Smooth muscle cell of the brain vasculature (primary cell): ENCODE measurements at regions not wholly inside any gene's neighbourhood (a gene's known extent, or its start where the extent isn't known, plus 50 kb on each side); places are given as distances from the start of the nearest gene placed in this dataset.
"Not testable (repeated sequence)": the region's sequence is repeated elsewhere in the genome, so short reads cannot be mapped to it uniquely, and the experiment has no call there.

Experiments used
- DNase-seq: peaks from one replicate; pipeline ENCODE4 v3.0.0-alpha.2; 2012; ENCODE audit warnings: low read depth, low spot score

- DNase-seq: no peak
Measured at GRCh38 chr4:115489279-115489678, 375.9 kb upstream of the NDST4 start.

GRCh38 chr4:115485402-115485801 lies 372.0 kb upstream of the NDST4 start:
- no peak for DNase-seq

- no peak for DNase-seq
Measured at GRCh38 chr4:115484479-115484878, 371.1 kb upstream of the NDST4 start.

GRCh38 chr4:115470763-115471162 lies 357.3 kb upstream of the NDST4 start:
- no peak for DNase-seq

- not testable (repeated sequence) for DNase-seq
Measured at GRCh38 chr4:115459301-115459700, 345.9 kb upstream of the NDST4 start.

GRCh38 chr4:115456231-115456630 lies 342.8 kb upstream of the NDST4 start:
- no peak for DNase-seq

- no peak for DNase-seq
Measured at GRCh38 chr4:115454228-115454627, 340.8 kb upstream of the NDST4 start.

- DNase-seq: no peak
Measured at GRCh38 chr4:115453416-115453815, 340.0 kb upstream of the NDST4 start.

GRCh38 chr4:115452229-115452628 lies 338.8 kb upstream of the NDST4 start:
- DNase-seq: not testable (repeated sequence)

GRCh38 chr4:115437739-115438138 lies 324.3 kb upstream of the NDST4 start:
- no peak for DNase-seq

GRCh38 chr4:115433491-115433890 lies 320.1 kb upstream of the NDST4 start:
- DNase-seq: no peak

- DNase-seq: no peak
Measured at GRCh38 chr4:115430024-115430423, 316.6 kb upstream of the NDST4 start.

GRCh38 chr4:115428455-115428854 lies 315.0 kb upstream of the NDST4 start:
- DNase-seq: no peak

GRCh38 chr4:115424852-115425251 lies 311.4 kb upstream of the NDST4 start:
- DNase-seq: no peak

GRCh38 chr4:115418635-115419396 lies 305.4 kb upstream of the NDST4 start:
- no peak for DNase-seq

GRCh38 chr4:115396034-115396433 lies 282.6 kb upstream of the NDST4 start:
- DNase-seq: no peak

GRCh38 chr4:115376866-115377265 lies 263.4 kb upstream of the NDST4 start:
- no peak for DNase-seq

GRCh38 chr4:115374621-115375020 lies 261.2 kb upstream of the NDST4 start:
- no peak for DNase-seq

- DNase-seq: no peak
Measured at GRCh38 chr4:115370490-115370889, 257.1 kb upstream of the NDST4 start.

GRCh38 chr4:115370012-115370411 lies 256.6 kb upstream of the NDST4 start:
- no peak for DNase-seq

- no peak for DNase-seq
Measured at GRCh38 chr4:115366390-115366789, 253.0 kb upstream of the NDST4 start.

GRCh38 chr4:115365185-115365584 lies 251.8 kb upstream of the NDST4 start:
- DNase-seq: no peak

- DNase-seq: no peak
Measured at GRCh38 chr4:115361781-115362180, 248.4 kb upstream of the NDST4 start.

GRCh38 chr4:115360431-115360830 lies 247.0 kb upstream of the NDST4 start:
- DNase-seq: no peak
